IMR-90 (cell line): ENCODE measurements at regions not wholly inside any gene's neighbourhood (a gene's known extent, or its start where the extent isn't known, plus 50 kb on each side); places are given as distances from the start of the nearest gene placed in this dataset.

Experiments
- CEBPB ChIP-seq: IDR thresholded peaks from 2 replicates; pipeline ENCODE4 v1.6.1; 2012; ENCODE audit warnings: low read depth, low read length, improper control_type of control experiment
- CTCF ChIP-seq: conservative IDR thresholded peaks from 2 replicates; pipeline ENCODE4 v1.5.1; 2012; ENCODE audit warnings: mild to moderate bottlenecking, low read depth, low read length, improper control_type of control experiment
- RFX5 ChIP-seq: IDR thresholded peaks from 2 replicates; pipeline ENCODE4 v1.8.0; 2012; ENCODE audit warnings: low read depth, mild to moderate bottlenecking, low read length, moderate library complexity

- no peak for TF ChIP-seq CTCF
- no peak for TF ChIP-seq RFX5
- no peak for TF ChIP-seq CEBPB
Observed at GRCh38 chr10:53521046-53521445, 748.5 kb upstream of the MBL2 start.
